ENCODE measurements at regions not wholly inside any gene's neighbourhood (a gene's known extent, or its start where the extent isn't known, plus 50 kb on each side); places are given as distances from the start of the nearest gene placed in this dataset.

- no peak for TF ChIP-seq CTCF (IDR thresholded peaks at IDR 0.05; ENCODE audit: insufficient read depth, low read depth, low read length)
- TF ChIP-seq EZH2 (IDR thresholded peaks at IDR 0.05; ENCODE audit: insufficient read depth, low read length), result no peak
Observed at GRCh38 chr7:156062286-156062685, 250.0 kb upstream of the SHH start.
